ENCODE measurements at regions not wholly inside any gene's neighbourhood (a gene's known extent, or its start where the extent isn't known, plus 50 kb on each side); places are given as distances from the start of the nearest gene placed in this dataset.

- Histone ChIP-seq H3K79me1 (ENCODE audit: low read depth in 1 of 2, low read length in 2 of 2) (no peaks in the 10 kb centered on the region), H3K36me3 (ENCODE audit: control insufficient read depth, insufficient read depth, low read length) (no peaks in the 10 kb centered on the region), H2AK5ac (ENCODE audit: low read depth, low read length) (no peak overlapping the region), H3K9me1 (ENCODE audit: insufficient read depth, low read length) (no peaks in the 10 kb centered on the region), H4K20me1 (ENCODE audit: insufficient read depth, low read length) (no peaks in the 10 kb centered on the region), H3K9me3 (ENCODE audit: control insufficient read depth, insufficient read depth, low read length) (no peaks in the 10 kb centered on the region), H3K27me3 (ENCODE audit: control insufficient read depth, insufficient read depth, low read length) (no peaks in the 10 kb centered on the region; the same call in 1 of the 2 replicates), H2BK120ac (ENCODE audit: low read depth, low read length) (no peak overlapping the region), H2AK9ac (replicated peaks; ENCODE audit: low read depth, low read length, poor library complexity) (no peak overlapping the region), H3K4ac (ENCODE audit: low read depth, low read length) (no peak overlapping the region), H3K9ac (ENCODE audit: low read depth, low read length) (no peak overlapping the region), H2BK5ac (ENCODE audit: low read depth, low read length, poor library complexity, severe bottlenecking) (no peak overlapping the region), H3K18ac (ENCODE audit: low read depth, low read length) (no peak overlapping the region), H2AFZ (replicated peaks; ENCODE audit: low read length, poor library complexity) (no peak overlapping the region), H3K14ac (replicated peaks; ENCODE audit: low read depth, low read length) (no peak overlapping the region), H3K56ac (ENCODE audit: extremely low read depth, insufficient read depth, low read length) (no peak overlapping the region), H3K4me3 (ENCODE audit: insufficient read depth, low read depth, low read length) (no peak overlapping the region), H3K4me1 (ENCODE audit: control insufficient read depth, insufficient read depth, low read length) (no peaks in the 10 kb centered on the region), H4K5ac (ENCODE audit: low read depth, low read length) (no peak overlapping the region), H3K4me2 (ENCODE audit: low read depth, low read length) (no peak overlapping the region), H2BK15ac (ENCODE audit: low read depth, low read length) (no peak overlapping the region), H4K91ac (ENCODE audit: insufficient read depth, low read depth, low read length) (no peak overlapping the region), H4K8ac (ENCODE audit: low read depth in 2 of 2, low read length in 2 of 2) (no peak overlapping the region), H3K23ac (ENCODE audit: low read depth, low read length) (no peak overlapping the region), H3K27ac (ENCODE audit: insufficient read depth, low read length) (no peak overlapping the region), H2BK20ac (ENCODE audit: low read depth, low read length) (no peak overlapping the region)
- DNase-seq (no peak), ATAC-seq (ENCODE audit: low read depth) (no peak)
- dilution Hi-C loops (cut with HindIII; ENCODE audit: low sequenced_read_pairs, unreplicated experiment) (no loop called here), intact Hi-C loops (cut with micrococcal nuclease) (no loop called here), in situ Hi-C loops (cut with MboI; ENCODE audit: low sequenced_read_pairs) (no loop called here)
- BruUV-seq (replicated peaks), result no TSS peak
- TF ChIP-seq BHLHE40 (IDR thresholded peaks at IDR 0.05; ENCODE audit: low read depth, low read length) (no peak), SMC3 (IDR thresholded peaks at IDR 0.05; ENCODE audit: low read depth, low read length) (no peak), CHD1 (IDR thresholded peaks at IDR 0.05; ENCODE audit: low read depth, low read length) (no peak), POLR2A (IDR thresholded peaks at IDR 0.05; ENCODE audit: low read depth, low read length) (no peak), NFE2L2 (IDR thresholded peaks at IDR 0.05; ENCODE audit: low read depth, low read length) (no peak)
- TF ChIP-seq, protein P1, sequence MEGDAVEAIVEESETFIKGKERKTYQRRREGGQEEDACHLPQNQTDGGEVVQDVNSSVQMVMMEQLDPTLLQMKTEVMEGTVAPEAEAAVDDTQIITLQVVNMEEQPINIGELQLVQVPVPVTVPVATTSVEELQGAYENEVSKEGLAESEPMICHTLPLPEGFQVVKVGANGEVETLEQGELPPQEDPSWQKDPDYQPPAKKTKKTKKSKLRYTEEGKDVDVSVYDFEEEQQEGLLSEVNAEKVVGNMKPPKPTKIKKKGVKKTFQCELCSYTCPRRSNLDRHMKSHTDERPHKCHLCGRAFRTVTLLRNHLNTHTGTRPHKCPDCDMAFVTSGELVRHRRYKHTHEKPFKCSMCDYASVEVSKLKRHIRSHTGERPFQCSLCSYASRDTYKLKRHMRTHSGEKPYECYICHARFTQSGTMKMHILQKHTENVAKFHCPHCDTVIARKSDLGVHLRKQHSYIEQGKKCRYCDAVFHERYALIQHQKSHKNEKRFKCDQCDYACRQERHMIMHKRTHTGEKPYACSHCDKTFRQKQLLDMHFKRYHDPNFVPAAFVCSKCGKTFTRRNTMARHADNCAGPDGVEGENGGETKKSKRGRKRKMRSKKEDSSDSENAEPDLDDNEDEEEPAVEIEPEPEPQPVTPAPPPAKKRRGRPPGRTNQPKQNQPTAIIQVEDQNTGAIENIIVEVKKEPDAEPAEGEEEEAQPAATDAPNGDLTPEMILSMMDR (conservative IDR thresholded peaks at IDR 0.05; ENCODE audit: low read depth, low read length), result no peak
- POLR2A ChIA-PET (ENCODE audit: unreplicated experiment), result no interaction called here
- CTCF ChIA-PET, result interaction anchor here (0.6 kb wide), 1 partner anchor 245 kb away, joined by 3 read pairs; no protein-coding TSS in a partner anchor
These were observed 92.8 kb upstream of the SEMA6D start for GRCh38 chr15:47624503-47624902.

Measured in IMR-90 (cell line).